ENCODE measurements at regions not wholly inside any gene's neighbourhood (a gene's known extent, or its start where the extent isn't known, plus 50 kb on each side); places are given as distances from the start of the nearest gene placed in this dataset.

DNA sequence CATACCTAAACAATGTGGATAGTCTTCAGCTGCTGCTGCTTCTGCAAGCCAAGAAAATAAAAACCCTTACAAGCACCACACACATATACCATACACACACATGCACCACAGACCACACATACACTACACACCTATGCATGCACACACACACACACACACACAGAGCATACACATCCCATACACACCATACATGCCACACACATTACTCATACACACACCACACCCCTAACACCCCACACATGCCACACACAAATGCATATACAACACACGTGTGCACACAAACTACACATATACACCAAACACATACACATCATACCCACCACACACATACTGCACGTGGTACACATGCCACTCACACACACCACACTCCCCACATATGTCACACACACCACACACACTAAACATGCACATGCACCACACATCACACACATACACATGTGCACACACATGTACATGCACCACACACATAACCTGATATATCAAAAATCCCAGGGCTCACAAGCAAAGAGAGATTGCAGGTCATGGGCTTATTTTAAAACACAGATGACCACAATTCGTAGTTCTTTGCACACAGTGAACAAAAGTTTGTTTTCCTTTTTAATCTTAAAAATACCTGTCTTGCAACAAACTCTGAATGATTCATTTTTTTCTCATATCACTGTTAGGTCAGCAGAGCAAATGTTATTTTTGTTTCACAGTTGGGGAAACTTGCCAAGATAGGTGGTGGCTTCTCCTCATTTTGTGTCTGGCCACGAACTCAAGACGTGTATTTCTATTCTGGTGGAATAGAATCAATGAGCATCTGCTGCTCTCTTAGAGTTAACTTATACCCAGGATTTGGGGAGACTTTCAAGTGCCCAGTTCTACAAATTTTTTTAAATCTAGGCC lies 456.6 kb downstream of the FGF9 start:
- no peak for DNase-seq

DNA sequence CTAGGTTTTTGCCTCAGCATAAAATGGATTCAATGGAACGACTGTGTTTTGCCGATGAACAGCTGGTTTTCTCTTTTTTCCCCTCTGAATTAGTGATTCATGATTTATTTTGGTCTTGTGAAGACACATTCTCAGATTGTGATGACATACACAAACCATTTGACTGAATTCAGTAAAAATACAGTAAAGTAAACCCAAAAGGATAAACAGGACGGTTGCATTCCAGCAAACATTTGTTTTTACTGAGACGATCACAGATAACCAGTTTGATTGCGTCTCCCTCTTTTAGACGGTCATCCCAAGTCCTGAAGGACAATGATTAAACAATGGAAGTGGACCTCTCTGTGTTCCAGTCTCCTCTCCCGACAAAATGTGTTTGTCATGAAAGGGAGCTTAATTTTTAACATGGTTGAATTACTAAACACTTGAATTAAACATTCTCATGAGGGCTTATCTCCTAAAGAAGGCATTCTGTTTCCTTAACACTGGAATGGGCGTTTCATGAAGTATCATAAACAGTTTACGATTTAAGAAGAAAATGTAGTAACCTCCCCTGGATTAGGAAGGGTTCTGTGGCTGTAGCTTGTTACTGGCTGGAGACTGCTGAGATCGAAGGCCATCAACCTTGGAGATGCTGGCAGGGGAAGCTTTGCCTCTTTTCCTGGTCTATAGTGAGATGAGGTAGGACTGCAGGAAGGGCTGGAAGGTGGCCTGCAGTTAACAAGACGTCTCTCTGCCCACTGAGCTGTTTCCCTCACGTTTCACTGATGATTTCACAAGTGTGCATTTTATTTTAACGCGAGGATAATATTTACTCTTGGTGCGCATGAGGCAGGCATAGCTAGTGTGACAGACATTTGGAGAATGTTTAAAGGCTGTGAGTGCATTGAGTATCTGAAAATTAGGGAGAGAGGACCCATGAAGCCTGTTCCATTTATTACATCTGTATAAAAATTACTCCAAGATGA lies 457.9 kb downstream of the FGF9 start:
- peak; percentile 70 for DNase-seq
- Histone ChIP-seq H3K27ac (ENCODE audit: low read length) (no peak overlapping the region), H3K27me3 (ENCODE audit: control insufficient read depth, insufficient read depth, low read length) (no peaks in the 10 kb centered on the region), H3K4me3 (ENCODE audit: low read length) (no peak overlapping the region), H3K4me1 (ENCODE audit: control insufficient read depth, insufficient read depth, low read length) (no peaks in the 10 kb centered on the region), H3K9me3 (replicated peaks; ENCODE audit: control insufficient read depth, low read depth, low read length) (no peaks in the 10 kb centered on the region), H3K36me3 (ENCODE audit: control insufficient read depth, insufficient read depth, low read length) (no peaks in the 10 kb centered on the region)
- 58% methylated on average over 7 of the region's 15 CpGs for WGBS (ENCODE audit: insufficient coverage)

More for the DNA sequence above, 456.6 kb downstream of the FGF9 start:
- H3K27me3 ChIP-seq (ENCODE audit: control insufficient read depth, insufficient read depth, low read length): no peaks in the 10 kb centered on the region
- H3K36me3 ChIP-seq (ENCODE audit: control insufficient read depth, insufficient read depth, low read length): no peaks in the 10 kb centered on the region
- no peaks in the 10 kb centered on the region for H3K4me1 ChIP-seq (ENCODE audit: control insufficient read depth, insufficient read depth, low read length)
- no peak overlapping the region for H3K4me3 ChIP-seq (ENCODE audit: low read length)
- no peak overlapping the region for H3K27ac ChIP-seq (ENCODE audit: low read length)
- WGBS (ENCODE audit: insufficient coverage): 88% methylated on average over 3 of the region's 5 CpGs
- no peaks in the 10 kb centered on the region for H3K9me3 ChIP-seq (replicated peaks; ENCODE audit: control insufficient read depth, low read depth, low read length)

DNA sequence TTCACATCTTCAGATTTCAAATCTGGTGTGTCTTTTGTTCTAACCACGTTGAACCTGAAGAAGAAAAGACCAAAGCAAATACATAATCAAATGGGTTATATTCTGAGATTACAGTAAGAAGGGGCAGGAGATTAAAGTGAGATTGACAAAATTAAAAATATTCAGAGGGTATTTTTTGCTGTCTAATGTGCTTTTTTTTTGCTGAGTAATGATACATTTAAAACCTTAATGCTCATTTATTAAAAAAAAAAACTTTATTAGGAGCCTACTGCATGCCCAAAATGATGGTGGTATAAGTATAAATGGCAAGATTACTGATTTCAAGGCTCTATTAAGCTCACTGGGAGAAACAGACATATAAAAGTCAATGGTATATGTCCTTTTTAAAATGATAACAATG lies 459.4 kb downstream of the FGF9 start:
- H3K4me3 ChIP-seq (ENCODE audit: low read length): no peak overlapping the region
- no CpG with 5 or more reads among the region's 1 CpG for WGBS (ENCODE audit: insufficient coverage)
- H3K27ac ChIP-seq (ENCODE audit: low read length): no peak overlapping the region
- no peaks in the 10 kb centered on the region for H3K27me3 ChIP-seq (ENCODE audit: control insufficient read depth, insufficient read depth, low read length)
- H3K9me3 ChIP-seq (replicated peaks; ENCODE audit: control insufficient read depth, low read depth, low read length): no peaks in the 10 kb centered on the region
- no peak for DNase-seq
- no peaks in the 10 kb centered on the region for H3K36me3 ChIP-seq (ENCODE audit: control insufficient read depth, insufficient read depth, low read length)
- H3K4me1 ChIP-seq (ENCODE audit: control insufficient read depth, insufficient read depth, low read length): no peaks in the 10 kb centered on the region

DNA sequence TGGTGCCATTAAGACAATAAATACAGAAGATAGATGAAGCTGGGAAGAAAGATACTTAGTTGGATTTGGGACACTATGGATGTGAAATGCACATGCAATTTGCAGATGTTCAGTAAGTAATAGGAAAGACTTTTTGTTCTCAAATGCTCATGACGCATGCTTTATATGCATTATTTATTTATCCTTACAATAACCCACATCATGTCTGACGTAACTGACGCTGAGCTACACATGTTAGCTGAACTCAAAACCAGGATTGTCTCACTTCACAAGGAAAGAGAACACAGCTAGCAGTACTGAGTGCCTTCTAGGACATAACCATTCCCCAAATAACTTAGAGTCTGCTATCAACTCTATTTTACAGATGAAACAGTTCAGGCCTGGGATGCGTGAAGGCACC lies 463.4 kb downstream of the FGF9 start:
- no peaks in the 10 kb centered on the region for H3K27me3 ChIP-seq (ENCODE audit: control insufficient read depth, insufficient read depth, low read length)
- DNase-seq: no peak
- WGBS (ENCODE audit: insufficient coverage): 95% methylated on average over 3 of the region's 4 CpGs
- no peaks in the 10 kb centered on the region for H3K36me3 ChIP-seq (ENCODE audit: control insufficient read depth, insufficient read depth, low read length)
- no peaks in the 10 kb centered on the region for H3K4me1 ChIP-seq (ENCODE audit: control insufficient read depth, insufficient read depth, low read length)
- H3K27ac ChIP-seq (ENCODE audit: low read length): no peak overlapping the region
- no peaks in the 10 kb centered on the region for H3K9me3 ChIP-seq (replicated peaks; ENCODE audit: control insufficient read depth, low read depth, low read length)
- H3K4me3 ChIP-seq (ENCODE audit: low read length): no peak overlapping the region

DNA sequence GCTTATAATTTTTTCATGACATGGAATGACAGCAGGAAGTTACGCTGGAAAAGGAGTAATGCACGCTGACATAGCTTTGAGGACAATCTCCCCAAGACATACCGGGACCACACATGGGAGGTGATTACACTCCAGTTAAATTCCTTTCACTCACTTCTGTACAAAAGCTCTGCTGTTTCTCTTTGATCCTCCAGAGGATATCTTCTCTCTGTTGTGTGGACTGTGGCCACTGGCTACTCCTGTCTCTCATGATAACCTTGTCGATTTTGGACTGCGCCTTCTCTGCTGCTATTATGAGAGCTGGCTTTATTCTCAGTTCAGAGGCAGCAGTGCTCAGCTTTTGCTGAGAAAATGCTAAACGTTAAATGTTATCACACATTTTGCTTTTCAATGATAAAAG lies 464.6 kb downstream of the FGF9 start:
- Histone ChIP-seq H3K36me3 (ENCODE audit: control insufficient read depth, insufficient read depth, low read length) (no peaks in the 10 kb centered on the region), H3K27me3 (ENCODE audit: control insufficient read depth, insufficient read depth, low read length) (no peaks in the 10 kb centered on the region), H3K4me1 (ENCODE audit: control insufficient read depth, insufficient read depth, low read length) (no peaks in the 10 kb centered on the region), H3K4me3 (ENCODE audit: low read length) (no peak overlapping the region), H3K27ac (ENCODE audit: low read length) (no peak overlapping the region), H3K9me3 (replicated peaks; ENCODE audit: control insufficient read depth, low read depth, low read length) (no peaks in the 10 kb centered on the region)
- WGBS (ENCODE audit: insufficient coverage): no CpG with 5 or more reads among the region's 6 CpGs
- no peak for DNase-seq

DNA sequence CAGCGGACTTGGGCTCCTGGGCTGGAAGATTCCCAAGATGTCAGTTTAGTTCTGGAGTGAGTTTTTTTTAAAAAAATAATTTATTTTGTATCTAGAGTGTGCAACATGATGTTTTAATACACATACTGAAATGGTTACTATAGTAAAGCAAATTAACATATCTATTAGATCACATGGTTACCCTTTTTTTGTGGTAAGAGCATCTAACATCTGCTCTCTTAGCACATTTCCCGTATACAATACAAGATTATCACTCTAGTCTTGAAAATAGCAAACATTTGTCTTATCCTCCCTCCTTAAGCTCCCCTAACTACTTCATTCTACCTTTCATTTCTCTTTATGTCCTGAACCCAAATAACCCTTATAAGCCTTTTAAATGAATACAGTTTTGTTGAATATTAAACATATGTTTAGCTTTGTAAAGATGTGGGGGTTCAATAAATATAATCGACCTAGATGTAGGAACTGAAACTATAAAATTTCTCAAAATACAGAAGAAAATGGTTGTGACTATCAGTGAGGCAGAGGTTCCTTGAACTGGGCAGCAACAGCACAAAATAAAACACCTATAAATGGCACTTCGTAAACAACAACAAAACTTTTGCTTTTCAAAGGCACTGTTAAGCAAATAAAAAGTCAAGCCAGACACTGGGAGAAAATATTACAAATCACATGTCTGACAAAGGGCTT lies 466.6 kb downstream of the FGF9 start:
- H3K4me3 ChIP-seq (ENCODE audit: low read length): no peak overlapping the region
- H3K4me1 ChIP-seq (ENCODE audit: control insufficient read depth, insufficient read depth, low read length): no peaks in the 10 kb centered on the region
- DNase-seq: no peak
- no peak overlapping the region for H3K27ac ChIP-seq (ENCODE audit: low read length)
- 80% methylated on average over 1 of the region's 4 CpGs for WGBS (ENCODE audit: insufficient coverage)
- no peaks in the 10 kb centered on the region for H3K9me3 ChIP-seq (replicated peaks; ENCODE audit: control insufficient read depth, low read depth, low read length)
- no peaks in the 10 kb centered on the region for H3K27me3 ChIP-seq (ENCODE audit: control insufficient read depth, insufficient read depth, low read length)
- H3K36me3 ChIP-seq (ENCODE audit: control insufficient read depth, insufficient read depth, low read length): no peaks in the 10 kb centered on the region

DNA sequence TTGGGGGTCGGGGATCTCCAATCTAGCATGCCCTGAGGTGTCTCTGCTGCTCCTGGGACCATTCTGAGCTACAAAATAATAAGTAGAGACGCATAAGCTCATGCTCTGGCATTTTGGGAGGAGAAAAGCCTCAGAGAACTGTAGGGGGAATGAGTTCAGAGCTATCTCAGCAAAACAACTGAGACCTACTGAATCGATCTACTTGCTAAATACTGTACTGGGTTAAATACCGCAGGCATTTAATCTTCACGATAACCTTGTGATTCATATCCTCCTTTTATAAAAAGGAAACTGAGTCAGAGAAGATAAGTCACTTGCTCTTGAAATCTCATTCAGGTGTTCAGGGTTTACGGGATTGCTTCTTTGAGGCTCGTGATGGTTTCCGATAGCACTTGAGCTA lies 468.1 kb downstream of the FGF9 start:
- Histone ChIP-seq H3K9me3 (replicated peaks; ENCODE audit: control insufficient read depth, low read depth, low read length) (no peaks in the 10 kb centered on the region), H3K4me3 (ENCODE audit: low read length) (no peak overlapping the region), H3K27me3 (ENCODE audit: control insufficient read depth, insufficient read depth, low read length) (no peaks in the 10 kb centered on the region), H3K27ac (ENCODE audit: low read length) (no peak overlapping the region), H3K36me3 (ENCODE audit: control insufficient read depth, insufficient read depth, low read length) (no peaks in the 10 kb centered on the region), H3K4me1 (ENCODE audit: control insufficient read depth, insufficient read depth, low read length) (no peaks in the 10 kb centered on the region)
- WGBS (ENCODE audit: insufficient coverage): 73% methylated on average over 4 of the region's 8 CpGs
- DNase-seq: no peak

DNA sequence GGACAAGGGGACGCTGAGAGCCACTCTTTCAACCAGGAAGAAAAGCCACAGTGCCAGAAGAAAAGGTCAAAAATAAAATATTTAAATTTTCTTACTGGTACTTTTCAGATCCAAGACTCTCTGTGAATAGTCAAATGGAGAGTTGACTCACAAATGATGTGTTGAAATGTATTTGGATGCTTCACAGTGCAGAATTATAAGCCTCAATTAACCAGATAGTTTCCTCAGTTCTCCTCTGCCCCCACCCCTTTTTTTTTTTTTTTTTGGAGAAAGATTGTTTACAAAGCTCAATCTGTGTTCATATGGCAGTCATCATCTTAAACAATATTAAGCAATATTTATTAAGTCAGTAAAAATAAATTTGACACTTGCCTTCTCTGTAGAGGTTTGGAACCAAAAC lies 470.8 kb downstream of the FGF9 start:
- no CpG with 5 or more reads among the region's 1 CpG for WGBS (ENCODE audit: insufficient coverage)
- H3K9me3 ChIP-seq (replicated peaks; ENCODE audit: control insufficient read depth, low read depth, low read length): no peaks in the 10 kb centered on the region
- DNase-seq: peak; percentile 78
- H3K27me3 ChIP-seq (ENCODE audit: control insufficient read depth, insufficient read depth, low read length): no peaks in the 10 kb centered on the region
- no peak overlapping the region for H3K27ac ChIP-seq (ENCODE audit: low read length)
- H3K4me3 ChIP-seq (ENCODE audit: low read length): no peak overlapping the region
- H3K36me3 ChIP-seq (ENCODE audit: control insufficient read depth, insufficient read depth, low read length): no peaks in the 10 kb centered on the region
- H3K4me1 ChIP-seq (ENCODE audit: control insufficient read depth, insufficient read depth, low read length): no peaks in the 10 kb centered on the region

DNA sequence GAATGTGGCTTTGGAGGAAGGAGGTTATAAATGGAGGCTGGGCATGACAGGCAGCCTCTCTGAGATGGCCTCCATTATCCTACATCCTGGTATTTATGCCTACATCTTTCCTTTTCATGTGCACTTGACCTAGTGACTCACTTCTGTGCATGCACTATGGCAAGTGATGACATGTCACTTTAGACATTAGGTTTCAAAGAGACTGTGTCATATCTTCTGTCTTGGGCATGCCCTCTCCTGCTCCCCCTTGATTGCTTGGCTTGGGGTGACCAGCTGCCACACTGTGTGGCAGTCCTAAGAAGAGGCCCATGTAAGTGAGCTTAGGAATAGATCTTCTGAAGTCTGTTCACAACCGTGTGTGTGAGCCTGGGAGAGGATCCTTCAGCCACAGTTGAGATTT lies 472.8 kb downstream of the FGF9 start:
- Histone ChIP-seq H3K27ac (ENCODE audit: low read length) (no peak overlapping the region), H3K9me3 (replicated peaks; ENCODE audit: control insufficient read depth, low read depth, low read length) (no peaks in the 10 kb centered on the region), H3K4me3 (ENCODE audit: low read length) (no peak overlapping the region), H3K4me1 (ENCODE audit: control insufficient read depth, insufficient read depth, low read length) (no peaks in the 10 kb centered on the region), H3K36me3 (ENCODE audit: control insufficient read depth, insufficient read depth, low read length) (no peaks in the 10 kb centered on the region), H3K27me3 (ENCODE audit: control insufficient read depth, insufficient read depth, low read length) (no peaks in the 10 kb centered on the region)
- DNase-seq: no peak
- WGBS (ENCODE audit: insufficient coverage): 83% methylated on average over 1 of the region's 1 CpG

DNA sequence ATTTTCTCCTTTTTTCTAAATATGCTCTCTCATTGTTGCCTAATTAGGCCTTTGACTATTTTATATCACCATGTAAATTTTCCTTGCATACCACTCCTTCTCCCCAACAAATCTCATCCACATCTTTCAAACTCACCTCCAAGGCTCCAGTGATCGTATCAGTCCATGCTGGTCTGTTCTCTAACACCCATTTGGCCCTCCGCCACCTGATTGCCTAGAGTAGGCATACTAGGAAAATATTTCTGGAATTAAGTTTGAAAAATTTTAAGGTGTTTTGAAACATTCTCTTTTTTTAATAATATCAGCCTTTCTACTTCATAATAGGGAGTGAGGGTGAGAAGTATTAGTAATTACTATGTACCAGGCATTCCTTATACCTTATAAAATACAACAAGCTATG lies 473.9 kb downstream of the FGF9 start:
- Histone ChIP-seq H3K27ac (ENCODE audit: low read length) (no peak overlapping the region), H3K9me3 (replicated peaks; ENCODE audit: control insufficient read depth, low read depth, low read length) (no peaks in the 10 kb centered on the region), H3K4me1 (ENCODE audit: control insufficient read depth, insufficient read depth, low read length) (no peaks in the 10 kb centered on the region), H3K36me3 (ENCODE audit: control insufficient read depth, insufficient read depth, low read length) (no peaks in the 10 kb centered on the region), H3K27me3 (ENCODE audit: control insufficient read depth, insufficient read depth, low read length) (no peaks in the 10 kb centered on the region), H3K4me3 (ENCODE audit: low read length) (no peak overlapping the region)
- no CpG with 5 or more reads among the region's 2 CpGs for WGBS (ENCODE audit: insufficient coverage)
- no peak for DNase-seq

Measured in muscle of leg (tissue), 3 donors.